PFSK-1 (cell line): ENCODE measurements at regions not wholly inside any gene's neighbourhood (a gene's known extent, or its start where the extent isn't known, plus 50 kb on each side); places are given as distances from the start of the nearest gene placed in this dataset.

Source experiments
- FOXP2 ChIP-seq: optimal IDR thresholded peaks from 2 replicates; pipeline ENCODE3; 2011; ENCODE audit warnings: borderline replicate concordance, control low read depth, inconsistent platforms; ENCODE audit not compliant: insufficient read depth; ENCODE audit errors: extremely low read length, extremely low read depth
- POLR2AphosphoS5 ChIP-seq: IDR thresholded peaks from 2 replicates; pipeline ENCODE4 v1.6.1; 2012; ENCODE audit warnings: low read depth, mild to moderate bottlenecking, control low read depth, low read length, moderate library complexity
- SIN3A ChIP-seq: IDR thresholded peaks from 2 replicates; pipeline ENCODE4 v1.6.1; 2012; ENCODE audit warnings: mild to moderate bottlenecking, low read length, moderate library complexity, borderline replicate concordance; ENCODE audit not compliant: insufficient read depth
- TAF1 ChIP-seq: IDR thresholded peaks from 2 replicates; pipeline ENCODE4 v1.6.1; 2012; ENCODE audit warnings: low read length, control low read depth, borderline replicate concordance; ENCODE audit not compliant: insufficient read depth
- TF ChIP-seq, protein P1 (sequence below), 2 experiments: IDR thresholded peaks; 2 replicates each; pipeline versions ENCODE4 v1.6.1 to v1.8.0; 2011 to 2012; ENCODE audit warnings: low read depth in 2 of 2, low read length in 2 of 2, control low read depth in 1 of 2, inconsistent platforms in 1 of 2, mild to moderate bottlenecking in 1 of 2, moderate library complexity in 1 of 2; ENCODE audit not compliant: insufficient read depth in 1 of 2

DNA sequence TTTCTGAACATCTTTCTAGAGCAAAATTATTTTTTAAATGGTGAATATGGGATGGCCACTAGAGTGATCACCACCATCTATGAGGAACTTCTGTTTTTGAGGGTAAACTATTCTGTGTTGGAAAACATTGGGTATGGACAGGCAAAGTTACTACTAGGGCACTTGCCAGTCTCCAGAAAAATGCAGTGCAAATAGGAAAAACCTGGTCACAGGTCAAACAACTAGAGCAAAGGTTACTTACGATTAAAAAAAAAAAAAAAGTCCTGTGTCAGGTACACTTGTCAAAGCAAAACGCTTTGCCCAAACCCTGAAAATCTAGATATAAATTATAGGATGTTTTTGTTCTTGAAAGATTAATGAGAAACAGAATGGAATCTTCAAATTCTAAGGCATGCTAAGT is 66.2 kb downstream of the SLITRK1 start:
- TF ChIP-seq TAF1 (no peak), SIN3A (no peak)
- TF ChIP-seq, protein P1, sequence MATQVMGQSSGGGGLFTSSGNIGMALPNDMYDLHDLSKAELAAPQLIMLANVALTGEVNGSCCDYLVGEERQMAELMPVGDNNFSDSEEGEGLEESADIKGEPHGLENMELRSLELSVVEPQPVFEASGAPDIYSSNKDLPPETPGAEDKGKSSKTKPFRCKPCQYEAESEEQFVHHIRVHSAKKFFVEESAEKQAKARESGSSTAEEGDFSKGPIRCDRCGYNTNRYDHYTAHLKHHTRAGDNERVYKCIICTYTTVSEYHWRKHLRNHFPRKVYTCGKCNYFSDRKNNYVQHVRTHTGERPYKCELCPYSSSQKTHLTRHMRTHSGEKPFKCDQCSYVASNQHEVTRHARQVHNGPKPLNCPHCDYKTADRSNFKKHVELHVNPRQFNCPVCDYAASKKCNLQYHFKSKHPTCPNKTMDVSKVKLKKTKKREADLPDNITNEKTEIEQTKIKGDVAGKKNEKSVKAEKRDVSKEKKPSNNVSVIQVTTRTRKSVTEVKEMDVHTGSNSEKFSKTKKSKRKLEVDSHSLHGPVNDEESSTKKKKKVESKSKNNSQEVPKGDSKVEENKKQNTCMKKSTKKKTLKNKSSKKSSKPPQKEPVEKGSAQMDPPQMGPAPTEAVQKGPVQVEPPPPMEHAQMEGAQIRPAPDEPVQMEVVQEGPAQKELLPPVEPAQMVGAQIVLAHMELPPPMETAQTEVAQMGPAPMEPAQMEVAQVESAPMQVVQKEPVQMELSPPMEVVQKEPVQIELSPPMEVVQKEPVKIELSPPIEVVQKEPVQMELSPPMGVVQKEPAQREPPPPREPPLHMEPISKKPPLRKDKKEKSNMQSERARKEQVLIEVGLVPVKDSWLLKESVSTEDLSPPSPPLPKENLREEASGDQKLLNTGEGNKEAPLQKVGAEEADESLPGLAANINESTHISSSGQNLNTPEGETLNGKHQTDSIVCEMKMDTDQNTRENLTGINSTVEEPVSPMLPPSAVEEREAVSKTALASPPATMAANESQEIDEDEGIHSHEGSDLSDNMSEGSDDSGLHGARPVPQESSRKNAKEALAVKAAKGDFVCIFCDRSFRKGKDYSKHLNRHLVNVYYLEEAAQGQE (IDR thresholded peaks at IDR 0.05; ENCODE audit: insufficient read depth in 1 of 2, low read depth in 2 of 2, low read length in 2 of 2), result no peak

DNA sequence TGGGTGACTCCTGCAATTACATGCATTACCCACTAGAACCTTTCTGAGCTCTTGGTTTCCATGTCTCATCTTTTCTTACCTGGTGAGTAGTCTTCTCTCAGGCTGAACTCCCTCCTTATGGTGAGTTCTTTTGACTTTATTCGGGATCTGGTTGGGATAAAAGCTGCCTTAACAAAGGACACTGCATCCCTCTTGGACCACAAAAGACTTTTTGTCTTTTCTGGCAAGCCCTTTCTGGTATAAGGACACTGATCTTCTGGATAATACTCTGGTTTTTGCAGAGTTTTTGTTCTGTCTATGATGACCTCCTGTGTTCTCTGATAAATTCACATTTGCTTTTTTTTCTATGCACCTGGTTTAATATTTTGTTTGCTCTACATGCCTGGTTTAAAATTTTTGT is 66.7 kb downstream of the SLITRK1 start:
- no peak for TF ChIP-seq TAF1
- TF ChIP-seq FOXP2, result no peak
- no peak for TF ChIP-seq POLR2AphosphoS5
- TF ChIP-seq, protein P1 (IDR thresholded peaks at IDR 0.05; ENCODE audit: insufficient read depth in 1 of 2, low read depth in 2 of 2, low read length in 2 of 2), result no peak

DNA sequence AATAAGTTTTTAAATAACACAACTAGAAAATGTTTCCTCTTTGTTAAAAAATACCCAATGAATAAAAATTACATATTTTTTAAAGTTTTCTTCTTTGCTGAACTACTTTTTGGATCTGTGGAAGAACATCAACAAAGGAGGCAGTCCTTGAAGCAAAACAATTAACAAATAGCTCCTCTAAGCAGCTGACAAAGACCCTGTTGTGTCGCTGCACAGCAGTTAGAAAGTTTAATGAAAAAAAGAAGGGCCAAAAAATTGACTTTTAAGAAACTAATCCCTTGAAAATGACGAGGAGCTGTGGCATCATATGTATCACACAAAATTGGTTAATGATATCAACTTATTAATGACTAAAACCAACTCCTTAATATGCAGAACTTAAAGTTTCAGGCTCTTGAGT is 72.1 kb downstream of the SLITRK1 start:
- TF ChIP-seq, protein P1 (IDR thresholded peaks at IDR 0.05; ENCODE audit: insufficient read depth in 1 of 2, low read depth in 2 of 2, low read length in 2 of 2), result no peak
- TF ChIP-seq TAF1 (no peak), SIN3A (no peak), FOXP2 (no peak), POLR2AphosphoS5 (no peak)

DNA sequence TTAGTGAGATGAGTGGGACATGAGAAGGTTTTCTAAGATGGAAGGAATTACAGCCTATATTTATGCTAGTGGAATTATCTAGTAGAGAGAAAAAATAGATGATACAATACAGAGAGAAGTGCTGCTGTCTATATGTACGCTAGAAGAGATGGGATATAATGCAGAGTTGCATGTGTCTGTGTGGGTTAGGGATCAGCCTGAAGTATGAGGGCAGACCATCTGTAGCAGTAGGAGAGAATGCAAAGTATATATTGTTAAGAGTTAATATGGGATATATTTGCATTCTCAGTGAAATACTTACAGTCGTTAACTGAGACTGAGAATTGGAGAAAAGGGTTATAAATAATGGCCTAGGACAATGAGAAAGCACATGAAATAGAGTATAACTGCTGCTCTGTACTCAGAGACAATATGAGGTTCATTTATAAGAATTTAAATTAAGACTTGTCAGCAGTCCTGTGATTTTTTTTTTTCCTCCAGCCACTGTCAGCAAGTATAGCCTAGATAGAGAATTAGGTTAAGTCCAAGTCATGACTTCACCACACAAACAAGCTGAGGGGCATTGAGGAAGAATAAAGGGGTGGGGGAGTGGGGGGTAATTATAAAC is 77.8 kb downstream of the SLITRK1 start:
- no peak for TF ChIP-seq POLR2AphosphoS5
- TF ChIP-seq, protein P1 (IDR thresholded peaks at IDR 0.05; ENCODE audit: insufficient read depth in 1 of 2, low read depth in 2 of 2, low read length in 2 of 2), result no peak

DNA sequence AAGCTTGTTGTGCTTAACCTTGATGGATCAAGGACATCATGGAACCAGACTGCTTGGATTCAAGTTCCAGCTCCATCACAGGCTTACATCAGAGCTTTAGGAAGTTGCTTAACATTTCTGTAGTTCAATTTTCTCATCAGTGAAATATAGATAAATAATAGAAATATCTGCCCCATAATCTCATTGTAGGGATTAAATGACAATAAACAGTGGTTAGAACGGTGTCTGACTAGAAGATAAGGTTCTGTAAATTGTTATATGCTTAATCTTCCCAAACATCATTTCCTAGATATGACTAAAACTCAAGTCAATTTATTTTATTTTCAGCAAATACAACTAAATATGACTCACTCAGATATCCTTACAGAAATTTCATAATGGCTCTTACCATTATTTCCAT is 83.5 kb downstream of the SLITRK1 start:
- TF ChIP-seq POLR2AphosphoS5 (no peak), TAF1 (no peak), FOXP2 (no peak), SIN3A (no peak)
- TF ChIP-seq, protein P1 (IDR thresholded peaks at IDR 0.05; ENCODE audit: insufficient read depth in 1 of 2, low read depth in 2 of 2, low read length in 2 of 2), result no peak
